ENCODE measurements at regions not wholly inside any gene's neighbourhood (a gene's known extent, or its start where the extent isn't known, plus 50 kb on each side); places are given as distances from the start of the nearest gene placed in this dataset.

DNA sequence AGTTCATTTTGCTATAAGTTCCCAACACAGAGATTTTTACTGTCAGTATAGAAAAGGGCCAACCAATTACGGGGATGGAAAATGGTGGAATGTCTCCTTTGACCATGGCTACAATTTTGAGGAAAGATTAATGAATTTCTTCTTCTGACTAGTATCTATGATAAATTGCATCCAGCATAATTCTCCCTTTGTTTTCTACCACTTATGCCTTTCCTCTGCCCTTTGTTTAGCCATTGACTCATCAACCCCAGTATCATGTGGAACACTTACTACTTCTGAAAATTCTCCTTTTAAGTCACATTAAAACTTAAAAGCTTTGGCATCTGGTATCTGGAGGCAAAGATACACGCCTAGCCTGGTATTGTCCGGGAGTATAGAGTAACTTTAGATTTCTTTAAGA lies 92.9 kb upstream of the CADPS start:
- intact Hi-C loops (cut with DNase I): no loop called here

GRCh38 chr3:62970648-62971047 lies 95.4 kb upstream of the CADPS start:
- intact Hi-C loops (cut with DNase I): no loop called here
- DNase-seq: no peak

More for the DNA sequence above, 92.9 kb upstream of the CADPS start:
- DNase-seq: no peak

GRCh38 chr3:62975566-62975965 lies 100.3 kb upstream of the CADPS start:
- intact Hi-C loops (cut with DNase I): no loop called here

DNA sequence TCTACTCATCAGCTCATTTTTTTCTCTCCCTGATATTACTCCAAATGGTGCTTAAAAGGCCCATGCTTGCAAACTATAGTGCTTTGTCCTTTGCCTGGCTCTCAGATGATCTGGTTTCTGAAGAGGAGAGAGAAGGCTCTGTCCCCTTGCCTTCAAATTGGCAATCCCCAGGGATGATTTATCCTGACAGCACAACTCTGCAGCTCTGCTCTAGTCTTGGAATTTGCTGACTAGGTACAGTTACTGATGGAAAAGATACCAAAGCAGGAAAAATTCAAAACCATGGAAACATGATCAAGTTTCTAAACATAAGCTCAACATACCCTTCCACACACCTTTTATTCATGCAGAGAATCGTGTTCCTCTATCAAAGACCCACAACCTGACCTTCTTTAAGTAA lies 106.7 kb upstream of the CADPS start:
- intact Hi-C loops (cut with DNase I): no loop called here

More at GRCh38 chr3:62975566-62975965, 100.3 kb upstream of the CADPS start:
- DNase-seq: no peak

DNA sequence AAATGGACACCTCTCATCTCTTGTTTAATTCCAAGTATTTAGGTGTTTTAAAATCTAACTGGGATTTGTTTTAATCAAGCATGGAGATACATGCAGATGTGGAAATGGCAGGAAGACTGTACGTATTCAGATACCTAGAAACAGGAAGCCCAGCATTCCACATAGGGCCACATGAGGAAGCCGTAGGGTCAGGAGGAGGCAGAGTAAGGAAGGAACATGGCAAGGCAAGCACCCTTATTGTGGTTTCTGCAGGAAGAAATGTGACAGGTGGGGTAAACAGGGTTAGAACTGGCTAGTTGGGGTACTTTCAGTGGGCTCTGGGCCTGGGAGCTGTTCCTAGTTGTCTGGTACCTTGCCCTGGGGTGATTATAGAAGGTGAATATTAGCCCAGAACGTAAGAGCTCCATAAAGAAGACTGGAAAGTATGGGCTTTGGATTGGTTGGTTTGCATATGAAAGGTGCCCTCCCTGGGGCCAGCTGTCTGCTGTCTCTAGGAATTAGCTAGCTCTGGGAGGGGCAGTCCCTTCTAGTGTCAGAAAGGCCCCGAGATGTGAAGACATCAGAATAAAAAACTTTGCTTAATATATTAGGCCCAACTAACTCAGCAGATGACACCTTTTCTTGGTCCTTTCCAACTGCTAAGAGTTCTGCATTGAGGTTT lies 107.7 kb upstream of the CADPS start:
- intact Hi-C loops (cut with DNase I): no loop called here

More for the DNA sequence above, 106.7 kb upstream of the CADPS start:
- DNase-seq: no peak

GRCh38 chr3:62986061-62986460 lies 110.8 kb upstream of the CADPS start:
- no peak for DNase-seq
- intact Hi-C loops (cut with DNase I): no loop called here

More for the DNA sequence above, 107.7 kb upstream of the CADPS start:
- no peak for DNase-seq

DNA sequence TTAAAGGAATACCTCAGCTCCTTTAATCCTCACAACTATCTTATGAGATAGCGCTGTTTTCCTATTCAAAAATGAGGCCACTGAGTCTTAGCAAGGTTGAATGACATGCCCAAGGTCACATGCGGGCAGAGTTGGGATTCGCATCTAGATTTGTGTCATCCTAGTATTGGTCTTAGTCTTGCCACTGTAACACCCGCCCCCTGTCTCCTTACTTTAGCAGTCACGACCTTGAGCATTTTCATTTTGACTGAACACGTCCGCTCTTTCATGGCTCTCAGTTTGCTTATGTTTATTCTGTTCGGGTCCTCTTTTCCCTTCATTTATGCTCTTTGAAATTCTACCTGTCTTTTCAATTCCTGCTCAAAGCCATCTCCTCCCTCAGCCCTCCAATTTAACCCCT lies 112.5 kb upstream of the CADPS start:
- DNase-seq: no peak

DNA sequence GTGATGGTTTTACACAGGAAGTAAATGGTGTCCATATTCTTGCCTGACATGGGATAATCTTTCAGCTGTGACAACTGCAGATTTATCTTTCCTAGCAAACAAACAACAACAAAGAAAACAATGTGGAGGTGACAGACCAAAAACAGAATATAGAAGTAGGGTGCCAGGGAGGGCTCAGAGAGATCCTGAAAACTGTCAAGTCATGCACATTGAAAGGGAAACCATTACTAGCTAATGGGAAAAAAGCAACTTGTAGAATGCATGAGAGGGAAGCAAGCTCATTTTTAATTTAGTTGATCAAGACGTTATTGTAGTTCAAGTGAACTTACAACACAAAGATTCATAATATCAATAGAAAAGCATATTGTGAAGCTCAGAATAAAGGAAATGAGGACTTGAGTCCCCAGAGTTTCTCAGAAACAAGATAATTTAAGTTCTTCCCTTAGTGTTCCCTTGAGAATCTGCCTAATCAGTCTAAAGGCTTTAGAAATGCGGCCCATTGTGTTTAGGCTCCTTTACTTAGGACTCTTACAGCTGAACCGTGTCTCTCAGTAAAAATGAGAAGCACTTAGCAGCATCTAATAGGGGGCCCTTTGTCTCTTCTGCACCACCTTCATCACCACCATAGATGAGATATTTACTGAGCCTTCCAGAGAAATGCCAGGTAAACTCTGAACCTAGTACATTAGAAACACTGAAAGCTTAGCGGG lies 115.6 kb upstream of the CADPS start:
- no peak for DNase-seq
- intact Hi-C loops (cut with DNase I): no loop called here

More for the DNA sequence above, 112.5 kb upstream of the CADPS start:
- intact Hi-C loops (cut with DNase I): no loop called here

DNA sequence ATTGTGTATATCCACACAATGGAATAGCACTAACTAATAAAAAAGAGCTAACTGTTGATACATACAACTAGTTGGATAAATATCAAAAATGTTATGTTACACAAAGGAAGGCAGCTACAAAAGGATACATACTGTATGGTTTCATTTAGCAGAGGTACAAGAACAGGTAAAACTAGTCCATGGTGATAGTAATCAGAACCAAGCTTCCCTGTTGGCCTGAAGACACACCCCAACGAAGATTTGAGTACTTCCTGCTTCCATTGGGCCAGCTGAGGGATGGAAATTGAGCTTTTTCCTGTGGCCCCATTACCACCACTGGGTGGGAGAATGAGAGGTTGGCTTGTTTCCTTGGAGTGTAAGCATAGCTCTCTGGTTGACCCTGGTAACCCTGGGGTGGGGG lies 117.3 kb upstream of the CADPS start:
- no peak for DNase-seq
- intact Hi-C loops (cut with DNase I): no loop called here

GRCh38 chr3:62995119-62995518 lies 119.9 kb upstream of the CADPS start:
- intact Hi-C loops (cut with DNase I): no loop called here
- DNase-seq: no peak

DNA sequence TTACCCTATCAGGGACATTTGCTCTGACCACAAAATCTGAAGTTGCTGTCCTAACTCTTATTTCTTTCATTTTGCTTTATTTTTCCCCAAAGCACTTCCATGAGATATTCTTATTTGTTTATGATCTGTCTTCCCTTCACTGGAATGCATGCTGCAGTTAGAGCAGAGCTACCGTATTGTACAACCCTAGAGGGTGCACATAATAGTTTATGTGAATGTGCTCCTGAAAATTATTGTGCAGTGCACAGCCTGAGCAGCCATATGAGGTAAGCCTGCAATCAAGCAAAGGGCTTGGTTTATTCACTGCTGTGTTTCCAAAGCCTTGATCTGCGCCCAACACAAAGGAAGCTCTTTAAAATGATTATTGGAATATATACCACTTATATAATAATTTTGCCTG lies 120.3 kb upstream of the CADPS start:
- DNase-seq: no peak
- intact Hi-C loops (cut with DNase I): no loop called here

- no peak for DNase-seq
- intact Hi-C loops (cut with DNase I): no loop called here
These were observed 122.2 kb upstream of the CADPS start for GRCh38 chr3:62997369-62997768.

DNA sequence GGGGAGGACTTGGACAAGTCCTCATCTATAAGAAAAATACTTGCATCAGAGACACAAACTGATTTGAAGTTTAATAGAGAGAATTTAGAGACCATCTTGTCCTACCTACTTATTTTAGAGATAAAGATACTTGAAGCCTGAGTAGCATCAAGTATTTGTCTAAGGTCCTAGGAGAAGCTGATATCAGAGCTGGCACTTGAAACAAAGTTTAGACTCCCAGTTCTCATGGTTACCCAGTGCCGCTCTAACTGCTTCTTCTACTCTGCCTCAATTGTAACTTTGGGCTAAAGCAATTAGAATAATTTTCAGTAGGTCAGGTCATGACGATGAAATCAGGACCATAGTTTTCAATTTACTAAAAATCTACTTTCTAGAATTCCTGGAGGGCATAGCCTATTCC lies 123.9 kb upstream of the CADPS start:
- no peak for DNase-seq
- intact Hi-C loops (cut with DNase I): no loop called here

- no peak for DNase-seq
- intact Hi-C loops (cut with DNase I): no loop called here
These were observed 124.6 kb upstream of the CADPS start for GRCh38 chr3:62999791-63000190.

GRCh38 chr3:63004448-63004847 lies 129.2 kb upstream of the CADPS start:
- intact Hi-C loops (cut with DNase I): no loop called here
- DNase-seq: no peak

- peak in 21 of 42 donors; percentile 6 to 66 (median 16) for DNase-seq
- intact Hi-C loops (cut with DNase I): no loop called here
These were observed 140.5 kb upstream of the CADPS start for GRCh38 chr3:63015614-63016309.

DNA sequence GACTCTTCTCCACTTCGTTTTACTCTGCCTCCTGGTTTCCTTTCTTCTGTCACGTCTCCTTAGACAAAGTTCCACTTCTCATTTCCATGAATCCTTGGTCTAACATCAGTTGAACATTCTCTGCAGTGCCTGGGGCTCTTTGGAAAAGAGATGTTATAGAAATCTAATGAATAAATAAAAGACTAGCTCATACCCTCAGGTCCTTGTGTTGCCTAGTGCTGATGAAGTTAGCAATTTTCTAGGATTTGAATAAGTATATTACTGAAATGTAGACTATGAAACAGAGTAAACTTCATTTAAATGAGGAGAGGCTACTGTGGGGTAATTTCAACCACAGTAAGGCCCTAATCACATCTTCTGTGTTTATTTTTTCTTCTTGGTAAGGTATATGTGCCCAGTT lies 146.9 kb upstream of the CADPS start:
- no peak for DNase-seq
- intact Hi-C loops (cut with DNase I): no loop called here

GRCh38 chr3:63026722-63027121 lies 151.5 kb upstream of the CADPS start:
- DNase-seq: no peak
- intact Hi-C loops (cut with DNase I): no loop called here

GRCh38 chr3:63029326-63029725 lies 154.1 kb upstream of the CADPS start:
- no peak for DNase-seq
- intact Hi-C loops (cut with DNase I): no loop called here

DNA sequence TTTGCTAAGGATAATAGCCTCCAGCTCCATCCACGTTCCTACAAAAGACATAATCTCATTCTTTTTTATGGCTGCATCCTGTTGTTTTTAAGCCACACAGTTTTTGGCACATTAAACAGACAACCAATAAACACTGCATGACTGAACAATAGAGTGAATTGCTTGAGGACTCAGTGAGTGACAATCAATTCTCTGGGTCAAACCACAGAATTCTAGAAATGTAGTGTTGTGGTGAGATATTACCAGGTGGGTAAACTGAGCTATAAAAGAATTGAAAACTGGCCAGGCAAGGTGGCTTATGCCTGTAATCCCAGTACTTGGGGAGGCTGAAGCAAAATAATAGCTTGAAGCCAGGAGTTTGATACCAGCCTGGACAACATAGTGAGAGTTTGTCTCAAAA lies 154.7 kb upstream of the CADPS start:
- DNase-seq: no peak
- intact Hi-C loops (cut with DNase I): no loop called here

Data from head of caudate nucleus (tissue), 42 donors.